ENCODE measurements at regions not wholly inside any gene's neighbourhood (a gene's known extent, or its start where the extent isn't known, plus 50 kb on each side); places are given as distances from the start of the nearest gene placed in this dataset.

DNA sequence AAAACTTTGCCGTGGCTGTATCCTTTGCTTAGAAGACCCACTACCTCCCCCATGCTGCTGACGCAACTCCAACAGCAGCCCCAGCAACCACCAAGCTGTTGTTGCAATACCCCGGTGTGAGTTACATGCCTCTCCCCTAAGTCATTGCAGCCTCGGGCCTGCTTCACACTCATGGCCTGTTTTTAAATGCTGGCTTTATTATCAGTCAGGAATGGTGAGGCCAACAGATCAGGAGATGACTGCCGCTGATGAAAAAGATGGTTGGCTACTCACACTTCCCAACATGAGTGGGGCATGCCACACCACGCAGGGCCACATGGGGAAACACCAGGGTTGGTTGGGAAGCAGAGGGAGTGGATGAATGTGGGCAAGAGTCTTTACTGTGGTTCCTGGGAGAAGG is 171.5 kb upstream of the SYT13 start:
- H3K9me3 ChIP-seq (ENCODE audit: control insufficient read depth, insufficient read depth, low read depth, low read length), result no peaks in the 10 kb centered on the region; the same call in 1 of the 2 replicates
- 0 out of 2 replicates have a peak, but pooled peaks cover 3% of the 10 kb centered on the region for H3K27me3 ChIP-seq (ENCODE audit: control insufficient read depth, insufficient read depth, low read length)
- no peaks in the 10 kb centered on the region for H3K36me3 ChIP-seq (ENCODE audit: control insufficient read depth, insufficient read depth, low read length)
- H3K4me1 ChIP-seq (ENCODE audit: control insufficient read depth, insufficient read depth, low read length), result no peaks in the 10 kb centered on the region
- no peak overlapping the region for H3K9ac ChIP-seq (ENCODE audit: low read length)
- H3K27ac ChIP-seq (ENCODE audit: low read depth, low read length), result no peak overlapping the region
- no peak overlapping the region for H3K4me3 ChIP-seq (ENCODE audit: low read depth, low read length)

DNA sequence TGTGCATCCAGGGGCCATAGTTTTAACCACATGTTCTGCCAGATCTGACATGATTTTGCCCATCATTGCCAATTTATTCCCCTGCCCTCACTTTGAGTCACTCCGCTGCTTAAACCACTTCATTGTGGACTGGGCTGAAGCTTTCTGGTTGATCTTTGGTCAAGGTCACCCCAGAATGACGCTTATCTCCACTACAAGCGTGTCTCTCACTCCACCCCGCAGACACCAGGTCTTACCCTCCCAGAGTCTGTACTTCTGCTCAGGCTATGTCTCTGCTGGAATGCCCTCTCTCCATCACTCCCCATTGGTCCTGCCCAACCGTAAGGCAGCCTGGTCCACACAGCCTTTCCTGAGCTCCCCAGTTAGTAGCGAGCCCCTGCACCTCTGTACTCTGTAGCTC is 170.5 kb upstream of the SYT13 start:
- Histone ChIP-seq H3K27me3 (ENCODE audit: control insufficient read depth, insufficient read depth, low read length) (0 out of 2 replicates have a peak, but pooled peaks cover 3% of the 10 kb centered on the region), H3K4me1 (ENCODE audit: control insufficient read depth, insufficient read depth, low read length) (no peaks in the 10 kb centered on the region), H3K36me3 (ENCODE audit: control insufficient read depth, insufficient read depth, low read length) (no peaks in the 10 kb centered on the region), H3K27ac (ENCODE audit: low read depth, low read length) (no peak overlapping the region), H3K9me3 (ENCODE audit: control insufficient read depth, insufficient read depth, low read depth, low read length) (no peaks in the 10 kb centered on the region; the same call in 1 of the 2 replicates), H3K4me3 (ENCODE audit: low read depth, low read length) (no peak overlapping the region), H3K9ac (ENCODE audit: low read length) (no peak overlapping the region)

DNA sequence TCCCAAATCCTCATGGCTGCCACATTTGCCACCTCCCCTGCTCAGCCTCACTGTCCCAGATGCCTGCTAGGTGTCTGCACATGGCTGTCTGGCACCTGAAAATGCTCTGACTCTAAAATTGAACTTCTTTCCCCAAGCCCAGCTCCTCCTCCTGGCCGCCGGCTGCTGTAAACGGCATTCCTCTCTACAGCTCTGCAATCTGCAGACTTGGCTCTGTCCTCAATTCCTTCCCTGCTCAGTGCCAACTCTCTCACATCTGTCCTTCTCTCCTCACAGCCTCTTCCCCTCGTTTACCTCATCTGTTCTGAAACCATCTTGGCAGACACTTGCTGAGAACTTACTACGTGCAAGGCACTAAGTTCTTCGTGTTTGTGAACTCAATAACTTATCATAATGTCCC is 169.4 kb upstream of the SYT13 start:
- H3K9me3 ChIP-seq (ENCODE audit: control insufficient read depth, insufficient read depth, low read depth, low read length), result no peaks in the 10 kb centered on the region; the same call in 1 of the 2 replicates
- H3K9ac ChIP-seq (ENCODE audit: low read length), result no peak overlapping the region
- no peaks in the 10 kb centered on the region for H3K4me1 ChIP-seq (ENCODE audit: control insufficient read depth, insufficient read depth, low read length)
- H3K27me3 ChIP-seq (ENCODE audit: control insufficient read depth, insufficient read depth, low read length), result 0 out of 2 replicates have a peak, but pooled peaks cover 3% of the 10 kb centered on the region
- no peaks in the 10 kb centered on the region for H3K36me3 ChIP-seq (ENCODE audit: control insufficient read depth, insufficient read depth, low read length)
- H3K4me3 ChIP-seq (ENCODE audit: low read depth, low read length), result no peak overlapping the region
- no peak overlapping the region for H3K27ac ChIP-seq (ENCODE audit: low read depth, low read length)

DNA sequence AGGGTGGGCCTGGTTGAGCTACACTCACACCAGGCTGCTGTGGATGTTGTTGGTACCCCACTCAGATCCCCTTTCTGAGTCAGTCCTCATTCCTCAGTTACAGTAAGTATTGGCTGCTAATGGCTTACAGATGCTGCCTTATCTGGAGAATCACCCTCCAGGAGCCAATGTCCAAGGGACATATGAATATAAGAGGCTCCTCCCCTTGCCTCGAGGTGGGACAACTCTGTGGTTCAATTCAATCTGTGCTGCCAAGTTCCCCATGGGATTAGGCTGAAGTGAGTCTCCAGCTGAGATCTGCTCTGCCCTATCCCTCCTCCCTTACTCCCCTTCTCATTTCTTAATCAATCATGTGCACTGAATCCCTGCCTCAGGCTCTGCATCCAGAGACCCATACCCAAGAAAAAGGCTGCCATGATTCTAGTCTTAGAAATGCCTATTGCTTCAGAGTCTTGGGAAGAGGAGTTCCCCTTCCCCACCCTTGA is 168.8 kb upstream of the SYT13 start:
- Histone ChIP-seq H3K27ac (ENCODE audit: low read depth, low read length) (no peak overlapping the region), H3K9me3 (ENCODE audit: control insufficient read depth, insufficient read depth, low read depth, low read length) (no peaks in the 10 kb centered on the region; the same call in 1 of the 2 replicates), H3K36me3 (ENCODE audit: control insufficient read depth, insufficient read depth, low read length) (no peaks in the 10 kb centered on the region), H3K4me1 (ENCODE audit: control insufficient read depth, insufficient read depth, low read length) (no peaks in the 10 kb centered on the region), H3K9ac (ENCODE audit: low read length) (no peak overlapping the region), H3K4me3 (ENCODE audit: low read depth, low read length) (no peak overlapping the region), H3K27me3 (ENCODE audit: control insufficient read depth, insufficient read depth, low read length) (0 out of 2 replicates have a peak, but pooled peaks cover 3% of the 10 kb centered on the region)

DNA sequence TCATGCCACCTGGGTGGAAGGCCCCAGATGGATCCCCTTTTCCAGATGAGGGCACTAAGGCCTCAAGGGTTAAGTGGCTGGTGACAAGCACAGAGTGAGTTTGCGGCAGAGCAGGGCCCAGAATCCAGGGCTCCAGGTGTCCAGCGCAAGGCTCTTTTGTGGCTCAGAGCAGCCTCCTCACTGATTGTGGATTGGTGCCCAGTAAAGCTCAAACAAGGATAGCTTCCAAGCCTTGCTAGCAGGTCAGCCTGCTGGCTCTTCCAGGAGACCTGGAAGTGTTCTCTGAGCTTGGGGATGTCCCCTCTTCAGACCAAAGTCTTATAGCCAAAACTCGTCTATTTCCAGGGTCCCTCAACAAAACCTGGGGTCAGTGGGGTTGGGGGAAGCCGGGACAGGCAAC is 167.6 kb upstream of the SYT13 start:
- Histone ChIP-seq H3K9ac (ENCODE audit: low read length) (no peak overlapping the region), H3K27me3 (ENCODE audit: control insufficient read depth, insufficient read depth, low read length) (0 out of 2 replicates have a peak, but pooled peaks cover 3% of the 10 kb centered on the region), H3K36me3 (ENCODE audit: control insufficient read depth, insufficient read depth, low read length) (no peaks in the 10 kb centered on the region), H3K4me3 (ENCODE audit: low read depth, low read length) (no peak overlapping the region), H3K4me1 (ENCODE audit: control insufficient read depth, insufficient read depth, low read length) (no peaks in the 10 kb centered on the region), H3K9me3 (ENCODE audit: control insufficient read depth, insufficient read depth, low read depth, low read length) (no peaks in the 10 kb centered on the region; the same call in 1 of the 2 replicates), H3K27ac (ENCODE audit: low read depth, low read length) (no peak overlapping the region)

DNA sequence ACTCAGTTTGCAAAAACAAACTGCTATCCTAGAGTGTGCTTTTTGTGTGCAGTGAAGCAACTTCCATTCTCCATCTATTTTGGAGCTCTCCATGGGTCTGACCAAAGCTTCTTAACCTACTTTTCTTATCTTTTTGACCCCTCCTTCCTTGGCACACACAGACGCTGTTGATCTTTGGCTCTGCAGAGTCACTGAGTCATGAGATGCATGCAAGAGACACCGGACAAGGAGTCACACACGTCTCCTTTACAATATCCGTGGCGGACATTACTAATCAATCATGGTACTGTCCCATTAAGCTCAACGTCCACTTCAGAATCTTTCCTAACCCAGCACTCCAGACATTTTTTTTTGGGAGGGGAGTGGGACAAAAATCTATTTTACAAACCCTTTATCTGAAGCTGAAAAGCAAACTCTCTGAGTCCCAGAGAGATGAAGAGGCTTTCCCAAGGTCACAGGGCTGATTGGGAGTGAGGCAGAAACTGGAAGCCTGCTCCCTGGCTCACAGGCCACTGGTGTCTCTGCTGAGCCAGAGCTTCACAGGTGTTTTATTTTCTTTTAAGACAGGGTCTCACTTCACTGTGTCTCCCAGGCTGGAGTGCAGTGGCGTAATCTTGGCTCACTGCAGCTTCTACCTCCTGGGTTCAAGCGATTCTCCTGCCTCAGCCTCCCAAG is 165.8 kb upstream of the SYT13 start:
- no peak overlapping the region for H3K27ac ChIP-seq (ENCODE audit: low read depth, low read length)
- H3K4me3 ChIP-seq (ENCODE audit: low read depth, low read length), result no peak overlapping the region
- H3K36me3 ChIP-seq (ENCODE audit: control insufficient read depth, insufficient read depth, low read length), result no peaks in the 10 kb centered on the region
- H3K9ac ChIP-seq (ENCODE audit: low read length), result no peak overlapping the region
- 0 out of 2 replicates have a peak, but pooled peaks cover 3% of the 10 kb centered on the region for H3K27me3 ChIP-seq (ENCODE audit: control insufficient read depth, insufficient read depth, low read length)
- no peaks in the 10 kb centered on the region; the same call in 1 of the 2 replicates for H3K9me3 ChIP-seq (ENCODE audit: control insufficient read depth, insufficient read depth, low read depth, low read length)
- no peaks in the 10 kb centered on the region for H3K4me1 ChIP-seq (ENCODE audit: control insufficient read depth, insufficient read depth, low read length)

DNA sequence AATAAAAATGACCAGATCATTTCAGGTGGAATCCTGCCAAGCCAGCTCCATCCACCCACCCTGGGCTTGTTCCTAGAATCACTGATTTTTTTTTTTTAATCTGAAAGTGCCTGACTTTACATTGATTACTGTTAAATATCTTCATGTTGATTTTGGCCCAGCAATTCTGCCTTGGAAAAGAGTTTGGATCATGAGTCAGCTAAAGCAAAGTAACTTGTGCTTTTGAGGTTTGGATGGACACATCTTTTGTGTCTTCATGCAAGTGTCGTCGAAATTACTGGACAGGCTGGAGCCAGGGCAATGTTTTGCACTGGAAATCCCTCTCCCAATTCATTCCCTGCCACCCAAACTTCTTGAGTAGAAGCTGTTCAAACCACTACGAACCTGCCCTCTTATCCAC is 164.0 kb upstream of the SYT13 start:
- Histone ChIP-seq H3K27ac (ENCODE audit: low read depth, low read length) (no peak overlapping the region), H3K9me3 (ENCODE audit: control insufficient read depth, insufficient read depth, low read depth, low read length) (no peaks in the 10 kb centered on the region; the same call in 1 of the 2 replicates), H3K9ac (ENCODE audit: low read length) (no peak overlapping the region), H3K27me3 (ENCODE audit: control insufficient read depth, insufficient read depth, low read length) (no peaks in the 10 kb centered on the region), H3K36me3 (ENCODE audit: control insufficient read depth, insufficient read depth, low read length) (no peaks in the 10 kb centered on the region), H3K4me3 (ENCODE audit: low read depth, low read length) (no peak overlapping the region), H3K4me1 (ENCODE audit: control insufficient read depth, insufficient read depth, low read length) (0 out of 2 replicates have a peak, but pooled peaks cover under 1% of the 10 kb centered on the region)

DNA sequence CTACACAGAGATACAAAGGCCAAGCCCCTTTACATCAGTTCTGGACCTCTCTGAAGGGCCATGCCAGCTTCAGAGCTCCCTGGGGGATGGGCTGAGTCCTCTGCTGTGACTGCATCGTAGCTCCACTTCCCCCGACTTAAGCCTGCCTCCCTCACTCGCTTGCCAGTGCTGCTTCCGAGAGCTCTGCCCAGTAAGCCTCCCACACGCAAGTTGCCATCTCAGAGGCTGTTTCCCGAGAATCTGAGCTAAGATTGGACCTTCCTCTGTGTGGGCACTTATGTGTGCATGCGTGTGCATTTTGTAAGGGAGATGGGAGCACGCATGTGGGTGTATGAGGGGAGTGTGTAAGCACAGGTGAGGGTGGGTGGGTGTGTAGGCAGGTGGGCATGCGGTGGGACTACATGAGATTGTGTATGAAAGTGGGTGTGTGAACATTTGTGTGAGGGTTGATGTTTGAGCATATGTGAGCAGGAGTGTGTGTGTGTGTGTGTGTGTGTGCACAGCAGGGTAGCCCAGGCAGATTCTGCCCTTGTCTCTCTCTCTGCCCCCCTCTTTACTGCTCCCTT is 163.0 kb upstream of the SYT13 start:
- H3K27me3 ChIP-seq (ENCODE audit: control insufficient read depth, insufficient read depth, low read length), result no peaks in the 10 kb centered on the region
- H3K9me3 ChIP-seq (ENCODE audit: control insufficient read depth, insufficient read depth, low read depth, low read length), result no peaks in the 10 kb centered on the region
- H3K4me3 ChIP-seq (ENCODE audit: low read depth, low read length), result no peak overlapping the region
- H3K4me1 ChIP-seq (ENCODE audit: control insufficient read depth, insufficient read depth, low read length), result peaks cover 9% of the 10 kb centered on the region; the same call in 1 of the 2 replicates
- H3K9ac ChIP-seq (ENCODE audit: low read length), result no peak overlapping the region
- H3K36me3 ChIP-seq (ENCODE audit: control insufficient read depth, insufficient read depth, low read length), result no peaks in the 10 kb centered on the region
- no peak overlapping the region for H3K27ac ChIP-seq (ENCODE audit: low read depth, low read length)

DNA sequence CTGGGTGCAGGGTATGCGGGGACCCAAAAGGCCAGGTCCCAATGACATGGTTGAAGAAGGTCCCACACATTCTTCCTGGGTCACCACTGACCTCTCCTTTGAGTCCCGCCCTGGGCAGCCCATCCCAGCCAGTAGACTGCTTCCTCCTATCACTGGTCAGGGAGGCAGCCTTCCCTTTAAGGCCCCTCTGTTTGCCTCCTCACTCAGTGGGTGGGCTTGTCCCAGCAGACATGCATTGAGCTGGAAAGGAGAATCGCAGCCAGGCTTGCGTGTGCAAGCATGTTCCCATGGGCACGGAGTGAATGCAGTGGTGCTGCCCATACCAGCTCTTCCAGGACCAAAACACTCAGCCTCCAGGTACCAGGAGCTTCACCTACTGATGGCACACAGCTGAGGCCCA is 162.4 kb upstream of the SYT13 start:
- H3K4me1 ChIP-seq (ENCODE audit: control insufficient read depth, insufficient read depth, low read length), result peaks cover 9% of the 10 kb centered on the region; the same call in 1 of the 2 replicates
- H3K27me3 ChIP-seq (ENCODE audit: control insufficient read depth, insufficient read depth, low read length), result no peaks in the 10 kb centered on the region
- H3K9ac ChIP-seq (ENCODE audit: low read length), result no peak overlapping the region
- H3K4me3 ChIP-seq (ENCODE audit: low read depth, low read length), result no peak overlapping the region
- H3K27ac ChIP-seq (ENCODE audit: low read depth, low read length), result no peak overlapping the region
- no peaks in the 10 kb centered on the region for H3K9me3 ChIP-seq (ENCODE audit: control insufficient read depth, insufficient read depth, low read depth, low read length)
- no peaks in the 10 kb centered on the region for H3K36me3 ChIP-seq (ENCODE audit: control insufficient read depth, insufficient read depth, low read length)

DNA sequence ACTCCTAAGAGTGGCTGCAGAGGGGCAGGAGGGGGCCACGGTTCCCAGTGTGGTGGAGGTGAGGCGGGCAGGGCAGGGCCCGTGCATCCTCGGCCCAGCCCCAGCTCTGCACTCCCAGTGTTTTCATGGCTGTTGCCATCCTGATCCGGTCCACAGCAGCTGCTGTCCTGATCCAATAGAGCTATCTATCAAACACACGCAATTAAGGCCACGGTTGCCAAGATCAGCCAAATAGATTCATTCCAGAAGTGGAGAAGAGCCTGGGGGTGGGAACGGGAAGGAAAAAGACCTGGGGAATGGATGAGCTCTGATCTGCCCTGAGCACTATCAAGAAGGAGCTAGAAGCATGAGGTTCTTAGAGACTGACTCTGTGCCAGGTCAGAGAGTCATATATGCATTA is 160.9 kb upstream of the SYT13 start:
- no peak overlapping the region for H3K9ac ChIP-seq (ENCODE audit: low read length)
- no peak overlapping the region for H3K27ac ChIP-seq (ENCODE audit: low read depth, low read length)
- H3K27me3 ChIP-seq (ENCODE audit: control insufficient read depth, insufficient read depth, low read length), result no peaks in the 10 kb centered on the region
- H3K4me3 ChIP-seq (ENCODE audit: low read depth, low read length), result no peak overlapping the region
- no peaks in the 10 kb centered on the region for H3K9me3 ChIP-seq (ENCODE audit: control insufficient read depth, insufficient read depth, low read depth, low read length)
- H3K36me3 ChIP-seq (ENCODE audit: control insufficient read depth, insufficient read depth, low read length), result no peaks in the 10 kb centered on the region
- peaks cover 9% of the 10 kb centered on the region; the same call in 1 of the 2 replicates for H3K4me1 ChIP-seq (ENCODE audit: control insufficient read depth, insufficient read depth, low read length)

DNA sequence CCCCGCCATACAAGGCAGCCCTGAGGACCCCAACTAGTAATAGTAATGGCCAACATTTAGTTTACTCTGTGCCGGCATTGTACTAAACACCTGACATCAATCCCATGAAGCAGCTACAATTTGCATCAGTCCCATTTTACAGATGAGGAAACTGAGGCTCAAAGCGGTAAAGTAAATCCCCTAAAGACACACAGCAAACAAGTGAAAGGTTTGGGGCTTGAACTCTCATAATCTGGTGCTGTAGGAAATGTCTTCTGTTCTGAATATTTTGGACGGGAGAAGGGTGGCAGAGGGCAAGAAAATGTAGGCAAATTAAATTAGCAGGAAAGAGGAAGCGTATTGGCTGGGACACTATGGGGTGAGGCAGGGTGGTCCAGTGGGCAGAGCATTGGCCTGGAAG is 160.3 kb upstream of the SYT13 start:
- Histone ChIP-seq H3K4me1 (ENCODE audit: control insufficient read depth, insufficient read depth, low read length) (peaks cover 9% of the 10 kb centered on the region; the same call in 1 of the 2 replicates), H3K4me3 (ENCODE audit: low read depth, low read length) (no peak overlapping the region), H3K36me3 (ENCODE audit: control insufficient read depth, insufficient read depth, low read length) (no peaks in the 10 kb centered on the region), H3K9ac (ENCODE audit: low read length) (no peak overlapping the region), H3K27ac (ENCODE audit: low read depth, low read length) (no peak overlapping the region), H3K9me3 (ENCODE audit: control insufficient read depth, insufficient read depth, low read depth, low read length) (no peaks in the 10 kb centered on the region), H3K27me3 (ENCODE audit: control insufficient read depth, insufficient read depth, low read length) (no peaks in the 10 kb centered on the region)
